ENCODE measurements at regions not wholly inside any gene's neighbourhood (a gene's known extent, or its start where the extent isn't known, plus 50 kb on each side); places are given as distances from the start of the nearest gene placed in this dataset.
"Not testable (repeated sequence)": the region's sequence is repeated elsewhere in the genome, so short reads cannot be mapped to it uniquely, and the experiment has no call there.

GRCh38 chr1:172838680-172839313 lies 179.9 kb downstream of the FASLG start:
- H2BK12ac ChIP-seq (ENCODE audit: low read length) = no peak overlapping the region
- H3K36me3 ChIP-seq (replicated peaks in 1 of 2; ENCODE audit: control insufficient read depth in 2 of 2, insufficient read depth in 2 of 2, low read length in 2 of 2) = no peaks in the 10 kb centered on the region
- H3K4me3 ChIP-seq (ENCODE audit: low read length in 2 of 2) = no peak overlapping the region
- no peak overlapping the region for H3K4me2 ChIP-seq (ENCODE audit: insufficient read depth, low read length, poor library complexity, severe bottlenecking)
- H2AK5ac ChIP-seq (ENCODE audit: low read depth, low read length) = no peak overlapping the region
- no peak overlapping the region for H3K18ac ChIP-seq (ENCODE audit: low read length)
- DNase-seq (ENCODE audit: low spot score) = no peak
- no peak overlapping the region for H3K23ac ChIP-seq (ENCODE audit: low read depth, low read length, poor library complexity)
- no peak overlapping the region for H2AFZ ChIP-seq (ENCODE audit: low read length)
- H3K4ac ChIP-seq (ENCODE audit: low read length) = no peak overlapping the region
- H3K4me1 ChIP-seq (ENCODE audit: control insufficient read depth in 2 of 2, insufficient read depth in 1 of 2, low read depth in 1 of 2, low read length in 2 of 2) = no peaks in the 10 kb centered on the region
- H2BK5ac ChIP-seq (ENCODE audit: low read length) = no peak overlapping the region
- H3K14ac ChIP-seq (ENCODE audit: low read length) = no peak overlapping the region
- H3K9me3 ChIP-seq (replicated peaks in 1 of 2; ENCODE audit: control insufficient read depth in 2 of 2, insufficient read depth in 1 of 2, low read depth in 1 of 2, low read length in 2 of 2) = no peaks in the 10 kb centered on the region
- H4K91ac ChIP-seq (ENCODE audit: low read depth, low read length, poor library complexity) = no peak overlapping the region
- no peak overlapping the region for H2BK15ac ChIP-seq (ENCODE audit: low read length)
- no peak overlapping the region for H3K27ac ChIP-seq (replicated peaks; ENCODE audit: low read length)
- no CpG with 5 or more reads among the region's 4 CpGs for WGBS, 2 donors (ENCODE audit: extremely low coverage in 2 of 2, insufficient read length in 2 of 2, insufficient replicate concordance in 1 of 2)
- no peaks in the 10 kb centered on the region for H3K79me1 ChIP-seq (ENCODE audit: low read depth, low read length)
- H3K27me3 ChIP-seq (ENCODE audit: control insufficient read depth in 3 of 3, insufficient read depth in 3 of 3, low read depth in 1 of 3, low read length in 3 of 3) = no peaks in the 10 kb centered on the region
- H3K9ac ChIP-seq (ENCODE audit: low read depth, low read length, poor library complexity) = no peak overlapping the region
- no peak overlapping the region for H4K8ac ChIP-seq (ENCODE audit: low read depth, low read length)
- H2BK120ac ChIP-seq (ENCODE audit: low read depth, low read length) = no peak overlapping the region

- not testable (repeated sequence) for H3K23ac ChIP-seq (ENCODE audit: low read depth, low read length, poor library complexity); H2BK5ac ChIP-seq (ENCODE audit: low read length); H2BK12ac ChIP-seq (ENCODE audit: low read length); H3K36me3 ChIP-seq (replicated peaks in 1 of 2; ENCODE audit: control insufficient read depth in 2 of 2, insufficient read depth in 2 of 2, low read length in 2 of 2); H3K14ac ChIP-seq (ENCODE audit: low read length); H3K79me1 ChIP-seq (ENCODE audit: low read depth, low read length); H3K4me3 ChIP-seq (ENCODE audit: low read length in 2 of 2); H3K4ac ChIP-seq (ENCODE audit: low read length); H3K9ac ChIP-seq (ENCODE audit: low read depth, low read length, poor library complexity); H2BK15ac ChIP-seq (ENCODE audit: low read length); H2AFZ ChIP-seq (ENCODE audit: low read length); H3K4me2 ChIP-seq (ENCODE audit: insufficient read depth, low read length, poor library complexity, severe bottlenecking); H2AK5ac ChIP-seq (ENCODE audit: low read depth, low read length); H4K91ac ChIP-seq (ENCODE audit: low read depth, low read length, poor library complexity); H3K4me1 ChIP-seq (ENCODE audit: control insufficient read depth in 2 of 2, insufficient read depth in 1 of 2, low read depth in 1 of 2, low read length in 2 of 2); H3K27me3 ChIP-seq (ENCODE audit: control insufficient read depth in 3 of 3, insufficient read depth in 3 of 3, low read depth in 1 of 3, low read length in 3 of 3); H4K8ac ChIP-seq (ENCODE audit: low read depth, low read length); H3K18ac ChIP-seq (ENCODE audit: low read length); DNase-seq (ENCODE audit: low spot score); H3K27ac ChIP-seq (replicated peaks; ENCODE audit: low read length); H3K9me3 ChIP-seq (replicated peaks in 1 of 2; ENCODE audit: control insufficient read depth in 2 of 2, insufficient read depth in 1 of 2, low read depth in 1 of 2, low read length in 2 of 2); H2BK120ac ChIP-seq (ENCODE audit: low read depth, low read length)
- WGBS, 2 donors (ENCODE audit: extremely low coverage in 2 of 2, insufficient read length in 2 of 2, insufficient replicate concordance in 1 of 2) = no CpG with 5 or more reads among the region's 8 CpGs
Observed at GRCh38 chr1:172839639-172840038, 180.7 kb downstream of the FASLG start.

- no peaks in the 10 kb centered on the region for H3K27me3 ChIP-seq (ENCODE audit: control insufficient read depth in 3 of 3, insufficient read depth in 3 of 3, low read depth in 1 of 3, low read length in 3 of 3)
- no peak overlapping the region for H3K9ac ChIP-seq (ENCODE audit: low read depth, low read length, poor library complexity)
- H2BK15ac ChIP-seq (ENCODE audit: low read length) = no peak overlapping the region
- DNase-seq (ENCODE audit: low spot score) = no peak
- H3K4me2 ChIP-seq (ENCODE audit: insufficient read depth, low read length, poor library complexity, severe bottlenecking) = no peak overlapping the region
- H3K4ac ChIP-seq (ENCODE audit: low read length) = no peak overlapping the region
- H3K27ac ChIP-seq (replicated peaks; ENCODE audit: low read length) = no peak overlapping the region
- no peak overlapping the region for H2BK12ac ChIP-seq (ENCODE audit: low read length)
- no peak overlapping the region for H3K14ac ChIP-seq (ENCODE audit: low read length)
- no peak overlapping the region for H4K91ac ChIP-seq (ENCODE audit: low read depth, low read length, poor library complexity)
- no peaks in the 10 kb centered on the region for H3K9me3 ChIP-seq (replicated peaks in 1 of 2; ENCODE audit: control insufficient read depth in 2 of 2, insufficient read depth in 1 of 2, low read depth in 1 of 2, low read length in 2 of 2)
- no peaks in the 10 kb centered on the region for H3K36me3 ChIP-seq (replicated peaks in 1 of 2; ENCODE audit: control insufficient read depth in 2 of 2, insufficient read depth in 2 of 2, low read length in 2 of 2)
- H3K79me1 ChIP-seq (ENCODE audit: low read depth, low read length) = no peaks in the 10 kb centered on the region
- H2AK5ac ChIP-seq (ENCODE audit: low read depth, low read length) = no peak overlapping the region
- H3K4me3 ChIP-seq (ENCODE audit: low read length in 2 of 2) = no peak overlapping the region
- no peak overlapping the region for H2BK120ac ChIP-seq (ENCODE audit: low read depth, low read length)
- H4K8ac ChIP-seq (ENCODE audit: low read depth, low read length) = no peak overlapping the region
- no peak overlapping the region for H3K23ac ChIP-seq (ENCODE audit: low read depth, low read length, poor library complexity)
- H2AFZ ChIP-seq (ENCODE audit: low read length) = no peak overlapping the region
- no peak overlapping the region for H2BK5ac ChIP-seq (ENCODE audit: low read length)
- no CpG with 5 or more reads among the region's 2 CpGs for WGBS, 2 donors (ENCODE audit: extremely low coverage in 2 of 2, insufficient read length in 2 of 2, insufficient replicate concordance in 1 of 2)
- H3K18ac ChIP-seq (ENCODE audit: low read length) = no peak overlapping the region
- H3K4me1 ChIP-seq (ENCODE audit: control insufficient read depth in 2 of 2, insufficient read depth in 1 of 2, low read depth in 1 of 2, low read length in 2 of 2) = no peaks in the 10 kb centered on the region
Observed at GRCh38 chr1:172843444-172843843, 184.5 kb downstream of the FASLG start.

GRCh38 chr1:172845371-172845770 lies 186.5 kb downstream of the FASLG start:
- no peak overlapping the region for H3K27ac ChIP-seq (replicated peaks; ENCODE audit: low read length)
- no peaks in the 10 kb centered on the region for H3K27me3 ChIP-seq (ENCODE audit: control insufficient read depth in 3 of 3, insufficient read depth in 3 of 3, low read depth in 1 of 3, low read length in 3 of 3)
- H3K79me1 ChIP-seq (ENCODE audit: low read depth, low read length) = no peaks in the 10 kb centered on the region
- H2BK15ac ChIP-seq (ENCODE audit: low read length) = no peak overlapping the region
- no peak for DNase-seq (ENCODE audit: low spot score)
- H3K14ac ChIP-seq (ENCODE audit: low read length) = no peak overlapping the region
- H3K4me2 ChIP-seq (ENCODE audit: insufficient read depth, low read length, poor library complexity, severe bottlenecking) = no peak overlapping the region
- no peak overlapping the region for H4K8ac ChIP-seq (ENCODE audit: low read depth, low read length)
- no peak overlapping the region for H3K4ac ChIP-seq (ENCODE audit: low read length)
- H3K23ac ChIP-seq (ENCODE audit: low read depth, low read length, poor library complexity) = no peak overlapping the region
- no peak overlapping the region for H2BK120ac ChIP-seq (ENCODE audit: low read depth, low read length)
- no peak overlapping the region for H2AFZ ChIP-seq (ENCODE audit: low read length)
- no peak overlapping the region for H3K9ac ChIP-seq (ENCODE audit: low read depth, low read length, poor library complexity)
- H4K91ac ChIP-seq (ENCODE audit: low read depth, low read length, poor library complexity) = no peak overlapping the region
- no peaks in the 10 kb centered on the region for H3K36me3 ChIP-seq (replicated peaks in 1 of 2; ENCODE audit: control insufficient read depth in 2 of 2, insufficient read depth in 2 of 2, low read length in 2 of 2)
- H3K4me3 ChIP-seq (ENCODE audit: low read length in 2 of 2) = no peak overlapping the region
- no peak overlapping the region for H3K18ac ChIP-seq (ENCODE audit: low read length)
- no peak overlapping the region for H2AK5ac ChIP-seq (ENCODE audit: low read depth, low read length)
- no peak overlapping the region for H2BK5ac ChIP-seq (ENCODE audit: low read length)
- H3K9me3 ChIP-seq (replicated peaks in 1 of 2; ENCODE audit: control insufficient read depth in 2 of 2, insufficient read depth in 1 of 2, low read depth in 1 of 2, low read length in 2 of 2) = no peaks in the 10 kb centered on the region
- no peaks in the 10 kb centered on the region for H3K4me1 ChIP-seq (ENCODE audit: control insufficient read depth in 2 of 2, insufficient read depth in 1 of 2, low read depth in 1 of 2, low read length in 2 of 2)
- H2BK12ac ChIP-seq (ENCODE audit: low read length) = no peak overlapping the region
- no CpG with 5 or more reads among the region's 2 CpGs for WGBS, 2 donors (ENCODE audit: extremely low coverage in 2 of 2, insufficient read length in 2 of 2, insufficient replicate concordance in 1 of 2)
